GM10266 (cell line): ENCODE measurements at regions not wholly inside any gene's neighbourhood (a gene's known extent, or its start where the extent isn't known, plus 50 kb on each side); places are given as distances from the start of the nearest gene placed in this dataset.
"Not testable (repeated sequence)": the region's sequence is repeated elsewhere in the genome, so short reads cannot be mapped to it uniquely, and the experiment has no call there.

Experiments used
- DNase-seq: peaks from one replicate; pipeline ENCODE4 v3.0.0; 2012; ENCODE audit errors: extremely low spot score
- CTCF ChIP-seq: IDR thresholded peaks from 2 replicates; pipeline ENCODE4 v1.5.1; 2012; ENCODE audit warnings: mild to moderate bottlenecking, low read depth; ENCODE audit not compliant: control insufficient read depth, insufficient read depth; ENCODE audit errors: missing control alignments

DNA sequence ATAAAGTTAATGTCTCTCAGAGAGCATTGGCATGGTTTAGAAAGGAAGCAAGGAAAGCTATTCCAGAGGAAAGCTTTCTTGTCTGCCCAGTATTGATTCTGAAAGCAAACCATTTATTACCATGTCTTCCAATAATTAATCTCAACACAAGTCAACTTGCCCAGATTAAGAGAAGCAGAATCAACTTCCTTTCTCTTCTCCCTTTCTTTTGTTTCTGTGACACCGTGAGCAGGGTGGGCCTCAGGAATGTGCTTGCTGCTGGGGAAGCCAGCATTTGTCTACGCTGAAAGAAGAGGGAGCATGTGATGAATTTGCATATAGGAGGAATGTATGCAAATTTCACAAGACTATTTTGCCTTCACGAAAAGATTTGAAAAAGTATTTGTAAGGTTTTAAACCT, 368.6 kb upstream of the ROPN1 start:
- no peak for TF ChIP-seq CTCF
- DNase-seq: no peak

- DNase-seq: no peak
- TF ChIP-seq CTCF: no peak
These were observed 368.7 kb upstream of the UMPS start for GRCh38 chr3:124361566-124361965.

- no peak for DNase-seq
- TF ChIP-seq CTCF: no peak
These were observed 367.8 kb upstream of the UMPS start for GRCh38 chr3:124362455-124362854.

DNA sequence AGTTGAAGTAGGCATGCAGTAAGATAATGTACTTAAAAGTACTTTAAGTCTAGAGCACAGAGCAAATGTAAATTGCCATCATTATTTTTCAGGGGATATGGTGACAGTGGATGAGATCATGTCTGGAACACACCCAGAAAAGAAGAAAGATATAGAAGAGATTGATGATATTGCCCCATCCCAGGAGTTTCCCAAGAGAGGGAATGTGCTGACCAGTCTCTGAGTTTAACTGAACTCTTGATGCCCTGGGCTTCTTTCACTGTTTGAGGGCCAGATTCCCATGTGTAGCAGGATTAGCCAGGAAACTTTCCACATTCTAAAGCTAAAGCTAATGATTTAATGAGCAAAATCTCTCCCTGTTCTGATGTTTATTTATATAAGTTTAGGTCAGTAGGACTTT, 366.8 kb upstream of the UMPS start:
- TF ChIP-seq CTCF: no peak
- no peak for DNase-seq

GRCh38 chr3:124364317-124365020, 365.8 kb upstream of the UMPS start:
- no peak for TF ChIP-seq CTCF
- no peak for DNase-seq

GRCh38 chr3:124366655-124367054, 363.6 kb upstream of the UMPS start:
- DNase-seq: not testable (repeated sequence)

DNA sequence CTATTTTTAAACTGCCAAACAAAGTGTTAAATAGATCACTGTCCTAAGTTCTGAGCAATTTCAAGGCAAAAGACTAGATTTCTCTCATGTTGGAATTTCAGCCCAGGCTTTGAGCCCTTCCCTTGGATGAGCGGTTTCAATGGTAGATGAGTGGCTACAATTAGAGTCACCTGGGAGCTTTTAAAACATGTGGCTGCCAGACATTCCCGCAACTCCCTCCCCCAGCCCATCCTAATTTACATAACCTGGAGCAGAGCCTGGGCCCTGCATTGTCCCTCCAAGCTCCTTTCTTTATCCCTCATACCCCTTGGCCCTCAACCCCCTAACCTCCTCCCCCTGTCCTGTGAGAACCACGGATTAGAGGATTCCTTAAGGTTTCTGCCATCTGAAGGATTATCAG, 357.5 kb upstream of the UMPS start:
- no peak for DNase-seq
- TF ChIP-seq CTCF: no peak

GRCh38 chr3:124373524-124373923, 356.7 kb upstream of the UMPS start:
- DNase-seq: peak; percentile 67
- no peak for TF ChIP-seq CTCF
